HG03060 (cell line): ENCODE measurements at regions not wholly inside any gene's neighbourhood (a gene's known extent, or its start where the extent isn't known, plus 50 kb on each side); places are given as distances from the start of the nearest gene placed in this dataset.

ENCODE experiments used
- ATAC-seq: cut with Tn5 transposase; IDR thresholded peaks from one replicate; pipeline ENCODE4 v1.9.1; 2021; ENCODE audit warnings: low read depth, moderate number of reproducible peaks; ENCODE audit not compliant: unreplicated experiment

- no peak for ATAC-seq
Measured at GRCh38 chr10:113454341-113455061, 98.4 kb upstream of the HABP2 start.

GRCh38 chr10:113455947-113456346 is 96.9 kb upstream of the HABP2 start:
- ATAC-seq = no peak

DNA sequence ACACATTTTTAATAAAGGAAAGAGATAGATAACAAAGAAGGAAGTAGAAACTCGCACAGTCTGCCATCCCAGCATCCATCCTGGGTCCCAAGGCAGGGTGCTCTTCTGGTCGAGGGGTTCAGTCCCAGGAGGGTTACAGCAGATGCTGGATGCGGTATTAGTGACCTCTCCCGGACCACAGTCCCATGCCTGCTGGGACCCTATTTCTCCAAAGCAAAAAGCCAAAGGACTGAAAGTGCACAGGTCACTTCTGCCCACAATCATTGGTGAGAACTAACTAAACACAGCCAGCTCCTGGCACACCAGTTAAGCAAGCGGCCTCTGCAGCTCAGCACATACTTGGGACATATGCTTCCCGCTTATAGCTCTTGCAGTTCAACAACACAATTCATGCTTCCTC is 96.1 kb upstream of the HABP2 start:
- no peak for ATAC-seq

GRCh38 chr10:113457408-113457807 is 95.4 kb upstream of the HABP2 start:
- ATAC-seq = no peak

DNA sequence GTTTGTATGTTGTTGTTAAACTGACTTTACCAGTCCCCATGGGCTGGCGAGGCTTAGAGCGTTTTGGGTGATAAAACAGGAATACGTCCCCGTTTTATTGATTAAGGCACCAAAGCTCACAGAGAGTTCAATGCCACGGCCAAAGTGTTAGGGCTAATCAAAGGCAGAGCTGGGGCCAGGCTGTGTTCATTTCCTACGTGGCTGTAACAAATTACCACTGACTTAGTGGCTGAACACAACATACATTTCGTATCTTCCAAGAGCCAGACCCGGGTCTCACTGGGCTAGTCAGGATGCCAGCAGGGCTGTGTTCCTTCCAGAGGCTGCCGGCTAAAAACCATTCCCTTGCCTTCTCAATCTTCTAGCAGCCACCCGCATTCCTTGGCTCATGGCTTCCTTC is 94.4 kb upstream of the HABP2 start:
- no peak for ATAC-seq

- no peak for ATAC-seq
Measured at GRCh38 chr10:113458944-113459343, 93.9 kb upstream of the HABP2 start.

GRCh38 chr10:113459626-113460280 is 93.1 kb upstream of the HABP2 start:
- no peak for ATAC-seq

- ATAC-seq = no peak
Measured at GRCh38 chr10:113463083-113463482, 89.8 kb upstream of the HABP2 start.

- ATAC-seq = no peak
Measured at GRCh38 chr10:113463777-113464176, 89.1 kb upstream of the HABP2 start.

DNA sequence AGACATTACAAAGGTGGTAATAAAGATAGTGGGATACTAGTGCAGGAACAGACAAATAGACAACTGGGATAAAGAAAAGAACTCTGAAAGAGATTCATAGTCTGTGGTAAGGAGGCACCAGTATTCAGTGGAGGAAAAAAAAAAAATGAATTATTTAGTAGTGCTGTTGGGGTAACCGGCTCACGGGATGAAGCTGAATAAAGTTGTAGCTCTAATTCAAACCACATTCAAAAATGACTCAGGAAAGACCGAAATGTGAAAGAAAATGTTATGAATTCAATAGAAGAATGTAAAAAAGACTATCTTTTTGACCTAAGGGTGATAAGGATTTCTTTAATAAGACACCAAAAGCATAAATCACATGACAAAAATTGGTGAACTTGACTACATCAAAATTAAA is 83.1 kb upstream of the HABP2 start:
- no peak for ATAC-seq

DNA sequence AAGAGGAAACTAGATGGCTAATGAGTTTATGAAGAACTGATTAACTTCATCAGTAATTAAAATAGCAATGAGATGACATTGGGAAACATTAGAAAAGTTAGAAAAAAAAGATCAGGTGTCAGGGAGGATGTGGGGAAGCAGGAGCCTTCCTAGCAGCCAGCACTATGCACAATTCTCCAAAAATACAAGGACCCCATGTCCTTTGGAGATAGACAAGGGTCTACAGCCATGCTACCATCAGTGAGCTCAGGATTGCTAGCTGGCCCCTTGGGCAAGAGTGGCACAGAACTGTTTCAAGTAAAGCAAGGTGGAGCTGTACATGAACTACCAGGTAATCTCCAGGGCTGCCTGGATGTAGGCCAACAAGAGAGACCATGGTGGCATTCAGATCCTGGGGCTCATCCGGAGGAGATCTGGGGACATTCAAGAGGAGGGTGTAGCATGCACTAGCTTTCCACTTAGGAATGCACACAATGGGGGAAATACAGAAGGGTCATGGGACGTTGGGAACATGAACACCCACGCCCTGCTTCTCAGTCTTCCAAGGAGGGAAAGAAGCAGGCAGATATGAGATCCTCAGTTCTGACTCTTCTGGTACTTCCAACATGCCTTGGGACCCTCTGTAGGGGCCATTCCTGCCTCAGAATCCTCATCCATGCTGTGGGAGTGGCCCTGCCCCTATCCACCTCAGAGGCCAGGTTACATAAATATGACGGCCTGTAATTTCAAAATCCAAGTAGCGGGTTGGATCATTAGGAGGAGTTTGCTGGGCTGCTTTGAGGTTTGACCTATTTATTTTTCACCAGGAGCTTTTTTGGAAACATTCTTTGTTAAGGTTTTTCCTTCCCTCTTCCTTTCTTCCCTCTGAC is 82.2 kb upstream of the HABP2 start:
- ATAC-seq = no peak

DNA sequence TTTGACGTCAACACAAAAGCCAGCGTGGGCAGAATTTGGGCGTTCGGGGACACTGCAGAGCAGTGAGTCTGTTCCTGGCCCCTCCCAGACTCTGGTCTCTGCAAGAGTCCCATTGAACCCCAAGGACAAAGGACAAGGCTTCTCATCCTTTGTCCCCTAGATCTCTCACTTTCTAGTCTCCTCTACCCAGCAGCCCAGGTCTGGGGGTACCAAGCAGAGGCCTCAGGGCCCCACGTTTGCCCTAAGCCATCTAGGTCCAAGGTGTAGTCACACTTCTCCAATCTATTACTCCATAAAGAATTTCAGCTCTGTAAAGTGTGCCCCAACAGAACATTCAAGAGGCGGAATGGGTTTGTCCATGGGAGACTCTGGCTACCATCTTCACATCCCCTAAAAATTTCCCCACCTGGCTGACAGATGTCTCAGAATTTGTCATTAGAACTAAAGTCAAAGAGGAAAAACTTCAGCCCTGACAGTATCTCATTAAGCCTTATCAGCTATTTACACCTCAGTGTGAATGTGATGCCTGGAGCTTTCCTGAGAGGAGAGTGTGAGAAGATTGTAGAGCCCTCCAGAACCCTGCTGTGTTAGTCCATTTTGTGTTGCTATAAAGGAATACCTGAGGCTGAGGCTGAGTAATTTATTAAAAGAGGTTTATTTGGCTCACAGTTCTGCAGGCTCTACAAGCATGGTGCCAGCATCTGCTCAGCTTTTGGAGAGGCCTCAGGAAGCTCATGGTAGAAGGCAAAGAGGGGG is 81.4 kb upstream of the HABP2 start:
- ATAC-seq = no peak

GRCh38 chr10:113473011-113473410 is 79.8 kb upstream of the HABP2 start:
- ATAC-seq = no peak

DNA sequence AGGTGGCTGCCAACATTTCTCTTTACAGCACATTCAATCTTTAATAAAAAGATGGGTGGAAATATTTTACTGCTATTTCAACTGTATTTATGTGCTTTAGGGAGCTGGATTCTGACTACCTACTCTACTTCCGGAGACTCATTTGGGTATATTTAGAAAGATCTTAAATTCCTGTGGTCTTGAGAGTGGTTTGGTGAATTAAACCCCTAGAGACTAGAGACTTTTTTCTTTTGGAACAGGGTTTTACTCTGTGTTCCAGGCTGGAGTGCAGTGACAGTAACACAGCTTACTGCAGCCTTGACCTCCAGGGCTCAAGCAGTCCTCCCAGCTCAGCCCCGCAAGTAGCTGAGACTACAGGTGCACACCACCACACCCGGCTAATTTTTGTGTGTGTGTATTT is 79.0 kb upstream of the HABP2 start:
- no peak for ATAC-seq

GRCh38 chr10:113474752-113475151 is 78.1 kb upstream of the HABP2 start:
- no peak for ATAC-seq

GRCh38 chr10:113475381-113475807 is 77.5 kb upstream of the HABP2 start:
- ATAC-seq = no peak

DNA sequence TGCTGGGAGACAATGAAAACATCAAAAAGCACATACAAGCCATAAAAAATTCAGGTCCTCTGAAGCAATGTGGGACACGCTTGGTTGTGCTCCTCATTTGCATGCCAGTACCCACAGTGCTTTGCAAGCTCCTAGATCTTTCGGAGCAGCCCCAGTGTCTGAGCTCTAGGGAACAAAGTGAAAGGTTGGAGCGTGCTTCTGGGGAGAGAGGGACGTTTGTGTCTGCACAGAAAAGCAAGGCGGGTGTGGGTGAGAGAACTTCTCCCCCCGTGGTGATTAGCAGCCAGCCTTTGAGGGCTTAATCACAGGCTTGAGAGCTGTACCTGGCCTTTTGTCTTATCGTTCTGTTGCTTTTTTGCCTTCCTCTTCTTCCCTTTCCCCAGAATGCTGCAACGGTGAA is 76.7 kb upstream of the HABP2 start:
- no peak for ATAC-seq

DNA sequence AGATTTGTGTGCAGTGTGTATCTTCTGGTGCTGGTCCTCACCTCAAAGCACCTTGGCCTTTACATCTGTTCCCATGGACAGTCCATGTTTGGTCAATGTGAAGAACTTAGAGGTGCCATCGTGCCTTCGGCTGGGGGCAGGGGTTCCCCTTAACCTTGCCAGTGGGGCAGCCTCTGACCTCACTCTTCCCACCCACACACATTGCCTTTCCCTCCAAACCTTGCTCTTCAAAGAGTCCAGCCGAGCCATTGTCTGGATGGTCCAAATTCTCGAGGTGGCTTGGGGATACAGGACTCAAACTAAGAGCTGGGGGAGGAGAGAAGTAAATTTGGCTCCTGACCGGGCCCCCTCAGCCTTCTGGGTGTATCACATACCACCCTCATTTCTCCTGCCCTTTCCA is 76.2 kb upstream of the HABP2 start:
- ATAC-seq = no peak

- ATAC-seq = no peak
Measured at GRCh38 chr10:113477451-113477850, 75.4 kb upstream of the HABP2 start.

DNA sequence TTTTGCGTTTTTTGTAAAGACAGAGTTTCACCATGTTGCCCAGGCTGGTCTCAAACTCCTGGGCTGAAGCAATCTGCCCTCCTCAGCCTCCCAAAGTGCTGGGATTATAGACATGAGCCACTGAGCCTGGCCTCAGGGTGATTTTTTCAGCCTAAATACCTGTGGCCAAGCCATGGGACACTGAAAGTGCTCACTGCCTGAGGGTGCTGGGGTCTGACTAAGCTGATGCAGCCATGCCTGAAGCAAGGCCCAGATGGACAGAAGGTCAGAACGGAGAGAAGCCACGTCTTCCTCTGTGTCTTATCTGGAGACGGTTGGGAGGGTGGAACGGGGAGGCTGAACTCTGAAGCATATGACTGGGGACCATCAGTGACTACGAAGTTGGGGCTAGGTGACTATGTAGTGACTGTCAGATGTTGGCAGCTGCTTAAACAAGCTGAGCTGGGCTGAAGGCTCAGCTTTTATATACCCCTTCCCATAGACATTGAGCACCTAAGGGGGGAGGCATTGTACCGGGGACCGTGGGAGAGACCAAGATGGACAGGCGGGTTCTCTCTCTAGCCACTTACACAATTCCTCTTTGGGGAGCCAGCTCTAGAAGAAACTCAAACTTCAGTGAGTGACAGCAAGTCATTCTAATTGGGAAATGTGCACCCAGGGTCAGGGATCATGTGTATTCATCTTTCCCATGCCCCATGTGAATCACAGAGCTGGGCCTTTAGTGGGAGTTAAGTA is 73.3 kb upstream of the HABP2 start:
- no peak for ATAC-seq
